ENCODE measurements at regions not wholly inside any gene's neighbourhood (a gene's known extent, or its start where the extent isn't known, plus 50 kb on each side); places are given as distances from the start of the nearest gene placed in this dataset.

DNA sequence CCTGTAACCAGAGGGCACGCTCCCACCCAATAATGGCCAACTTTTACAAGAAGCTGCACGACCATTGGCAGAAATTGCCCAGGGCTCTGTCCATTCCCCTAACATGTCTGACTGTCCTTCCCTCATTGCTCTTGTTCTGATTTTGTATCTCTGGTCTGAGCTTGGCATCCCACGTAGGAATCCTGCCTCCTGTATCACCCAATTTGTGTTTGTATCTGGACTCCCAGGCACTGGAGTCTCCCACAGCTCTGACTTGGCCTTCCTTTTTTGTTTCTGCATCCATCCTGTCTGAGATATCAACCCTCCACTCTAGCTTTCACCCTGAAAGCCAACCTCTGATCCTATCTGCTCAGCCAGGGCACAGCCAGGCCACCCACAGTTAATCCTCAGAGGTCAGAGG lies 259.8 kb downstream of the FBXO15 start:
- TF ChIP-seq, protein P1, sequence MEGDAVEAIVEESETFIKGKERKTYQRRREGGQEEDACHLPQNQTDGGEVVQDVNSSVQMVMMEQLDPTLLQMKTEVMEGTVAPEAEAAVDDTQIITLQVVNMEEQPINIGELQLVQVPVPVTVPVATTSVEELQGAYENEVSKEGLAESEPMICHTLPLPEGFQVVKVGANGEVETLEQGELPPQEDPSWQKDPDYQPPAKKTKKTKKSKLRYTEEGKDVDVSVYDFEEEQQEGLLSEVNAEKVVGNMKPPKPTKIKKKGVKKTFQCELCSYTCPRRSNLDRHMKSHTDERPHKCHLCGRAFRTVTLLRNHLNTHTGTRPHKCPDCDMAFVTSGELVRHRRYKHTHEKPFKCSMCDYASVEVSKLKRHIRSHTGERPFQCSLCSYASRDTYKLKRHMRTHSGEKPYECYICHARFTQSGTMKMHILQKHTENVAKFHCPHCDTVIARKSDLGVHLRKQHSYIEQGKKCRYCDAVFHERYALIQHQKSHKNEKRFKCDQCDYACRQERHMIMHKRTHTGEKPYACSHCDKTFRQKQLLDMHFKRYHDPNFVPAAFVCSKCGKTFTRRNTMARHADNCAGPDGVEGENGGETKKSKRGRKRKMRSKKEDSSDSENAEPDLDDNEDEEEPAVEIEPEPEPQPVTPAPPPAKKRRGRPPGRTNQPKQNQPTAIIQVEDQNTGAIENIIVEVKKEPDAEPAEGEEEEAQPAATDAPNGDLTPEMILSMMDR (IDR thresholded peaks at IDR 0.05), result no peak
- TF ChIP-seq POLR2A (IDR thresholded peaks at IDR 0.05), result no peak

Data from thyroid gland (tissue), 4 donors.